Astrocyte (in vitro differentiated cells and primary cell): ENCODE measurements at regions not wholly inside any gene's neighbourhood (a gene's known extent, or its start where the extent isn't known, plus 50 kb on each side); places are given as distances from the start of the nearest gene placed in this dataset.
"Not testable (repeated sequence)": the region's sequence is repeated elsewhere in the genome, so short reads cannot be mapped to it uniquely, and the experiment has no call there.

ENCODE experiments used
- DNase-seq: peaks from one replicate; pipeline ENCODE4 v3.0.0-alpha.2; 2010; ENCODE audit warnings: low read depth
- FAIRE-seq: peaks from 2 replicates; lab custom pipeline; 2011; peaks lifted over from hg19 to GRCh38; lab: Jason Lieb, UNC
- H2AFZ ChIP-seq: 2 replicates; pipeline ENCODE4 v1.6.0; 2012; ENCODE audit warnings: low read depth, low read length, inconsistent platforms
- H3K27ac ChIP-seq: 2 replicates; pipeline ENCODE4 v1.5.1; 2011; ENCODE audit warnings: low read depth, low read length, inconsistent platforms
- H3K27me3 ChIP-seq: 2 replicates; pipeline ENCODE4 v1.6.0; 2011; ENCODE audit warnings: low read length, inconsistent platforms; ENCODE audit not compliant: insufficient read depth
- H3K36me3 ChIP-seq: 2 replicates; pipeline ENCODE4 v1.5.1; 2011; ENCODE audit warnings: low read length, inconsistent platforms; ENCODE audit not compliant: insufficient read depth
- H3K4me1 ChIP-seq: 2 replicates; pipeline ENCODE4 v1.5.1; 2011; ENCODE audit warnings: low read length, inconsistent platforms; ENCODE audit not compliant: insufficient read depth
- H3K4me2 ChIP-seq: 2 replicates; pipeline ENCODE4 v1.6.0; 2012; ENCODE audit warnings: low read length, inconsistent platforms
- H3K4me3 ChIP-seq: 2 replicates; pipeline ENCODE4 v1.5.1; 2011; ENCODE audit warnings: low read depth, mild to moderate bottlenecking, low read length, inconsistent platforms; ENCODE audit not compliant: insufficient read depth
- H3K79me2 ChIP-seq: 2 replicates; pipeline ENCODE4 v1.6.0; 2012; ENCODE audit warnings: mild to moderate bottlenecking, low read length, inconsistent platforms; ENCODE audit not compliant: insufficient read depth
- H3K9ac ChIP-seq: 2 replicates; pipeline ENCODE4 v1.6.0; 2012; ENCODE audit warnings: mild to moderate bottlenecking, low read length, inconsistent platforms
- H3K9me3 ChIP-seq: 2 replicates; pipeline ENCODE4 v1.5.1; 2012; ENCODE audit warnings: low read depth, mild to moderate bottlenecking, low read length, inconsistent platforms; ENCODE audit not compliant: insufficient read depth
- H4K20me1 ChIP-seq: 2 replicates; pipeline ENCODE4 v1.6.0; 2012; ENCODE audit warnings: low read length, inconsistent platforms; ENCODE audit not compliant: insufficient read depth
- H3K27ac Mint-ChIP-seq: one replicate; pipeline ENCODE4 v1.8.0; 2021; ENCODE audit warnings: mild to moderate bottlenecking, mixed read lengths; ENCODE audit not compliant: unreplicated experiment
- H3K27me3 Mint-ChIP-seq: one replicate; pipeline ENCODE4 v1.8.0; 2021; ENCODE audit warnings: low read depth, mixed read lengths; ENCODE audit not compliant: unreplicated experiment
- H3K36me3 Mint-ChIP-seq: one replicate; pipeline ENCODE4 v1.8.0; 2021; ENCODE audit warnings: low read depth, mixed read lengths; ENCODE audit not compliant: unreplicated experiment
- H3K4me1 Mint-ChIP-seq: one replicate; pipeline ENCODE4 v1.8.0; 2021; ENCODE audit warnings: low read depth, mixed read lengths; ENCODE audit not compliant: unreplicated experiment
- H3K4me3 Mint-ChIP-seq: one replicate; pipeline ENCODE4 v1.8.0; 2021; ENCODE audit warnings: mild to moderate bottlenecking, moderate library complexity, mixed read lengths; ENCODE audit not compliant: unreplicated experiment
- H3K9me3 Mint-ChIP-seq: one replicate; pipeline ENCODE4 v1.8.0; 2021; ENCODE audit warnings: mild to moderate bottlenecking, mixed read lengths; ENCODE audit not compliant: unreplicated experiment
- CTCF ChIP-seq: IDR thresholded peaks from 2 replicates; pipeline ENCODE4 v1.5.1; 2011; ENCODE audit warnings: low read depth, mild to moderate bottlenecking, inconsistent platforms, low read length, moderate library complexity; ENCODE audit not compliant: insufficient read depth
- EZH2 ChIP-seq: IDR thresholded peaks from 2 replicates; pipeline ENCODE4 v1.6.1; 2012; ENCODE audit warnings: mild to moderate bottlenecking, low read length, inconsistent platforms; ENCODE audit not compliant: insufficient read depth

GRCh38 chr5:34415559-34416198 is 240.4 kb upstream of the RAI14 start:
- H3K36me3 Mint-ChIP-seq: no peaks in the 10 kb centered on the region
- H3K4me2 ChIP-seq: no peak overlapping the region
- H3K4me3 ChIP-seq: no peak overlapping the region
- no peaks in the 10 kb centered on the region for H3K36me3 ChIP-seq
- H2AFZ ChIP-seq: no peak overlapping the region
- TF ChIP-seq EZH2 (no peak), CTCF (no peak)
- H3K4me1 ChIP-seq: peaks cover 20% of the 10 kb centered on the region
- H3K27me3 ChIP-seq: no peaks in the 10 kb centered on the region
- FAIRE-seq: no peak
- no peaks in the 10 kb centered on the region for H3K9me3 ChIP-seq
- H4K20me1 ChIP-seq: no peaks in the 10 kb centered on the region
- H3K9me3 Mint-ChIP-seq: no peaks in the 10 kb centered on the region
- peak overlapping the region; percentile 87 for H3K27ac Mint-ChIP-seq
- no peaks in the 10 kb centered on the region for H3K27me3 Mint-ChIP-seq
- H3K79me2 ChIP-seq: no peaks in the 10 kb centered on the region
- H3K4me3 Mint-ChIP-seq: peak overlapping the region; percentile 22
- DNase-seq: no peak
- no peak overlapping the region for H3K27ac ChIP-seq
- H3K4me1 Mint-ChIP-seq: peaks cover 35% of the 10 kb centered on the region
- no peak overlapping the region for H3K9ac ChIP-seq

- Histone ChIP-seq H3K9ac (no peak overlapping the region), H3K4me1 (peaks cover 14% of the 10 kb centered on the region), H3K4me2 (no peak overlapping the region), H3K27ac (no peak overlapping the region), H4K20me1 (no peaks in the 10 kb centered on the region), H3K36me3 (no peaks in the 10 kb centered on the region), H3K4me3 (no peak overlapping the region), H2AFZ (no peak overlapping the region), H3K27me3 (no peaks in the 10 kb centered on the region), H3K79me2 (no peaks in the 10 kb centered on the region), H3K9me3 (no peaks in the 10 kb centered on the region)
- DNase-seq (no peak), FAIRE-seq (no peak)
- peaks cover 28% of the 10 kb centered on the region for H3K4me1 Mint-ChIP-seq
- no peaks in the 10 kb centered on the region for H3K27me3 Mint-ChIP-seq
- peaks cover 6% of the 10 kb centered on the region for H3K9me3 Mint-ChIP-seq
- TF ChIP-seq EZH2 (no peak), CTCF (no peak)
- H3K36me3 Mint-ChIP-seq: no peaks in the 10 kb centered on the region
- H3K27ac Mint-ChIP-seq: no peak overlapping the region
- H3K4me3 Mint-ChIP-seq: no peak overlapping the region
Measured at GRCh38 chr5:34416501-34417008, 239.6 kb upstream of the RAI14 start.

- not testable (repeated sequence) for H3K9me3 ChIP-seq, H3K4me1 ChIP-seq, DNase-seq, H3K79me2 ChIP-seq, FAIRE-seq, H3K27me3 ChIP-seq, H3K4me3 Mint-ChIP-seq, H3K27ac Mint-ChIP-seq, H3K36me3 Mint-ChIP-seq, H3K9ac ChIP-seq, H3K36me3 ChIP-seq, H3K27ac ChIP-seq, H4K20me1 ChIP-seq, H3K4me2 ChIP-seq, H3K4me1 Mint-ChIP-seq, H3K4me3 ChIP-seq, H3K27me3 Mint-ChIP-seq, H2AFZ ChIP-seq
- peaks cover 11% of the 10 kb centered on the region for H3K9me3 Mint-ChIP-seq
Measured at GRCh38 chr5:34420191-34420590, 235.9 kb upstream of the RAI14 start.
